Breast epithelium (tissue), 4 donors: ENCODE measurements at regions not wholly inside any gene's neighbourhood (a gene's known extent, or its start where the extent isn't known, plus 50 kb on each side); places are given as distances from the start of the nearest gene placed in this dataset.

Experiments used
- DNase-seq, 2 donors: peaks; one replicate each; pipeline ENCODE4 v3.0.0-alpha.2; 2019; ENCODE audit warnings: low spot score in 2 of 2
- H3K27ac ChIP-seq, 2 donors: fragments of 200-600 bp; sonication (generic) in 1 of 2; one replicate each; pipeline ENCODE4 v1.5.1; 2016 to 2019; ENCODE audit warnings: mild to moderate bottlenecking in 1 of 2
- H3K27me3 ChIP-seq, 2 donors: fragments of 200-600 bp; sonication (generic) in 1 of 2; one replicate each; pipeline versions ENCODE4 v1.5.1 to v1.6.0; 2017 to 2019; ENCODE audit warnings: control low read depth in 1 of 2, mild to moderate bottlenecking in 1 of 2
- H3K36me3 ChIP-seq: fragments of 200-600 bp; one replicate; pipeline ENCODE4 v1.5.1; 2019
- H3K4me1 ChIP-seq, 2 donors: fragments of 200-600 bp; sonication (generic); one replicate each; pipeline ENCODE4 v1.5.1; 2016 to 2019; ENCODE audit warnings: control low read depth in 1 of 2
- H3K4me3 ChIP-seq, 3 donors: fragments of 200-600 bp; sonication (generic); 1 replicate in 2 of 3; 2 replicates in 1 of 3; pipeline ENCODE4 v1.5.1; 2016 to 2019; ENCODE audit warnings: mild to moderate bottlenecking in 3 of 3, moderate library complexity in 2 of 3
- H3K9me3 ChIP-seq, 2 donors: fragments of 200-600 bp; sonication (generic) in 1 of 2; one replicate each; pipeline ENCODE4 v1.5.1; 2016 to 2019; ENCODE audit warnings: control low read depth in 1 of 2
- CTCF ChIP-seq, 3 donors: fragments of 450-650 bp; IDR thresholded peaks; one replicate each; pipeline ENCODE4 v1.5.1; 2016 to 2017; ENCODE audit warnings: antibody characterized with exemption in 3 of 3, mild to moderate bottlenecking in 3 of 3, moderate library complexity in 3 of 3
- POLR2A ChIP-seq: fragments of 450-650 bp; IDR thresholded peaks from one replicate; pipeline ENCODE4 v1.6.1; 2016; ENCODE audit warnings: antibody characterized with exemption, mild to moderate bottlenecking, moderate library complexity
- POLR2AphosphoS5 ChIP-seq, 3 donors: sonication (generic); formaldehyde crosslinking; IDR thresholded peaks; one replicate each; pipeline ENCODE4 v1.6.1; 2017; ENCODE audit warnings: antibody characterized with exemption in 3 of 3
- intact Hi-C: fragments of 100-400 bp; cut with DNase I; formaldehyde crosslinking; loops from one replicate; pipeline ENCODE4 v1.15.1; 2023; ENCODE audit warnings: low total_unique reads

- intact Hi-C loops: no loop called here
- H3K27ac ChIP-seq: no peak overlapping the region
- no peak overlapping the region for H3K4me3 ChIP-seq
- no peaks in the 10 kb centered on the region for H3K36me3 ChIP-seq
- no peaks in the 10 kb centered on the region for H3K9me3 ChIP-seq
- H3K4me1 ChIP-seq: no peaks in the 10 kb centered on the region
- H3K27me3 ChIP-seq: no peaks in the 10 kb centered on the region
- no peak for DNase-seq
- TF ChIP-seq CTCF (IDR thresholded peaks at IDR 0.05) (no peak), POLR2AphosphoS5 (IDR thresholded peaks at IDR 0.05) (no peak), POLR2A (no peak)
Observed at GRCh38 chr5:158492136-158492535, 607.6 kb downstream of the EBF1 start.

GRCh38 chr5:158487664-158488063, 612.1 kb downstream of the EBF1 start:
- Histone ChIP-seq H3K27me3 (no peaks in the 10 kb centered on the region), H3K4me3 (no peak overlapping the region), H3K4me1 (peaks cover 0 to 17% of the 10 kb centered on the region in 2 donors), H3K27ac (peak overlapping the region; percentile 68 to 70), H3K36me3 (no peaks in the 10 kb centered on the region), H3K9me3 (no peaks in the 10 kb centered on the region)
- intact Hi-C loops: no loop called here
- TF ChIP-seq CTCF (IDR thresholded peaks at IDR 0.05): no peak
- no peak for TF ChIP-seq POLR2A
- no peak for TF ChIP-seq POLR2AphosphoS5 (IDR thresholded peaks at IDR 0.05)
- no peak for DNase-seq

DNA sequence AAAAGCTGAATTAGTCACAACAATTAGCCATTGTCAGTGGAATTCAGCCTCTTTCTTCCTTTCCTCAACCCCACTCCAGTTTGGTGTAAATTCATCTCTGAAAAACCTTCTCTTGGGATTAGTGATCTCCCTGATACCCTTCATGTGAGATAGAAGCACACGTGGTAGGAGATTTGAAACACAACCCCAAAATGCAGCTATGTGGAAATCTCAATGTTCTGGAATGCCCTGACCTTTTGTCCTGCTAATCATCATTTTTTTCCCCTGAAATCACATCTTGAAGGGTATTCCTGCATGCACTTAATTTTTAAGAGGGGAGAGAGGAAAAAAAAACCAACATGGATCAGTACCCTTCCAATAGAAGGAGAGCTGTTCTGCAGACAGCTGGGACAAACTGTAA, 612.6 kb downstream of the EBF1 start:
- TF ChIP-seq CTCF (IDR thresholded peaks at IDR 0.05): no peak
- peak in 1 of 3 donors; percentile 48 for TF ChIP-seq POLR2AphosphoS5 (IDR thresholded peaks at IDR 0.05)
- intact Hi-C loops: no loop called here
- peak overlapping the region; percentile 70 to 86 for H3K27ac ChIP-seq

GRCh38 chr5:158486566-158486965, 613.1 kb downstream of the EBF1 start:
- H3K4me3 ChIP-seq: no peak overlapping the region
- H3K27me3 ChIP-seq: no peaks in the 10 kb centered on the region
- no peaks in the 10 kb centered on the region for H3K9me3 ChIP-seq
- no peaks in the 10 kb centered on the region for H3K36me3 ChIP-seq
- H3K27ac ChIP-seq: peak overlapping the region; percentile 70 to 86
- DNase-seq: no peak
- intact Hi-C loops: no loop called here
- TF ChIP-seq POLR2AphosphoS5 (IDR thresholded peaks at IDR 0.05): no peak
- TF ChIP-seq CTCF (IDR thresholded peaks at IDR 0.05): no peak
- TF ChIP-seq POLR2A: no peak
- H3K4me1 ChIP-seq: peaks cover 0 to 17% of the 10 kb centered on the region in 2 donors

More for the DNA sequence above, 612.6 kb downstream of the EBF1 start:
- H3K36me3 ChIP-seq: no peaks in the 10 kb centered on the region
- no peak for DNase-seq
- H3K9me3 ChIP-seq: no peaks in the 10 kb centered on the region
- H3K4me1 ChIP-seq: peaks cover 0 to 17% of the 10 kb centered on the region in 2 donors
- no peak overlapping the region for H3K4me3 ChIP-seq
- H3K27me3 ChIP-seq: no peaks in the 10 kb centered on the region

- no peaks in the 10 kb centered on the region for H3K9me3 ChIP-seq
- H3K27ac ChIP-seq: peak overlapping the region; percentile 70 to 86
- no peak for TF ChIP-seq POLR2A
- no peak for TF ChIP-seq POLR2AphosphoS5 (IDR thresholded peaks at IDR 0.05)
- no peaks in the 10 kb centered on the region for H3K36me3 ChIP-seq
- intact Hi-C loops: no loop called here
- DNase-seq: no peak
- peaks cover 0 to 17% of the 10 kb centered on the region in 2 donors for H3K4me1 ChIP-seq
- H3K4me3 ChIP-seq: no peak overlapping the region
- H3K27me3 ChIP-seq: no peaks in the 10 kb centered on the region
Observed at GRCh38 chr5:158485604-158486081, 614.1 kb downstream of the EBF1 start.

- Histone ChIP-seq H3K36me3 (no peaks in the 10 kb centered on the region), H3K4me1 (peaks cover 0 to 17% of the 10 kb centered on the region in 2 donors), H3K27ac (peak overlapping the region; percentile 70 to 86), H3K4me3 (no peak overlapping the region), H3K27me3 (no peaks in the 10 kb centered on the region), H3K9me3 (no peaks in the 10 kb centered on the region)
- intact Hi-C loops: no loop called here
- no peak for DNase-seq
- TF ChIP-seq POLR2AphosphoS5 (IDR thresholded peaks at IDR 0.05) (no peak), POLR2A (no peak), CTCF (IDR thresholded peaks at IDR 0.05) (no peak)
Observed at GRCh38 chr5:158485047-158485446, 614.7 kb downstream of the EBF1 start.
